Fibroblast of mammary gland (primary cell): ENCODE measurements at regions not wholly inside any gene's neighbourhood (a gene's known extent, or its start where the extent isn't known, plus 50 kb on each side); places are given as distances from the start of the nearest gene placed in this dataset.
"Not testable (repeated sequence)": the region's sequence is repeated elsewhere in the genome, so short reads cannot be mapped to it uniquely, and the experiment has no call there.

Experiments used
- DNase-seq: peaks from one replicate; pipeline ENCODE4 v3.0.0-alpha.2; 2010; ENCODE audit warnings: low read depth
- H3K4me3 ChIP-seq: 2 replicates; pipeline ENCODE4 v1.5.1; 2011; ENCODE audit warnings: low read depth, mild to moderate bottlenecking, low read length, moderate library complexity; ENCODE audit not compliant: control insufficient read depth
- CTCF ChIP-seq: conservative IDR thresholded peaks from 2 replicates; pipeline ENCODE4 v1.5.1; 2011; ENCODE audit warnings: low read depth, low read length, inconsistent platforms; ENCODE audit not compliant: control insufficient read depth, insufficient read depth

GRCh38 chr6:167226383-167226685, 64.8 kb upstream of the UNC93A start:
- no peak for TF ChIP-seq CTCF
- DNase-seq, result no peak
- H3K4me3 ChIP-seq, result no peak overlapping the region

DNA sequence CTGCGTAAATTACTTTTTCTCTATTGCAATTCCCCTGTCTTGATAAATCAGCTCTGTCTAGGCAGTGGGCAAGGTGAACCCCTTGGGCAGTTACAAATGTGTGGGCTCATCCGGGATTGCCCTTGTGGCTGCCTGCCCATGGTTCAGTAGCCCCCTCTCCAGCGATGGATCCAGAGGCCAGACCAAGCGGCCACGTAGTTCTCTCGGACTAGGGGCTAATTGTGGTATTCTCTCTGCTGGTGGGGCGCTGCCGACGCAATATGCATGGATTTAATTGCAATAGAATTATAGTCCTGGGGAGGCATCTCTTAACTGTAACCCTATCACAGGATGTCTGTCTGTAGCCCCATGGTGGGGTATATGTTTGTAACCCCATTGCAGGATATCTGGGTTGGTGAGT, 64.3 kb upstream of the UNC93A start:
- no peak for DNase-seq
- TF ChIP-seq CTCF, result no peak
- no peak overlapping the region for H3K4me3 ChIP-seq

- no peak for TF ChIP-seq CTCF
- H3K4me3 ChIP-seq, result no peak overlapping the region
- DNase-seq, result no peak
Measured at GRCh38 chr6:167227984-167228383, 63.1 kb upstream of the UNC93A start.

- H3K4me3 ChIP-seq, result no peak overlapping the region
- TF ChIP-seq CTCF, result no peak
- no peak for DNase-seq
Measured at GRCh38 chr6:167229586-167229985, 61.5 kb upstream of the UNC93A start.

DNA sequence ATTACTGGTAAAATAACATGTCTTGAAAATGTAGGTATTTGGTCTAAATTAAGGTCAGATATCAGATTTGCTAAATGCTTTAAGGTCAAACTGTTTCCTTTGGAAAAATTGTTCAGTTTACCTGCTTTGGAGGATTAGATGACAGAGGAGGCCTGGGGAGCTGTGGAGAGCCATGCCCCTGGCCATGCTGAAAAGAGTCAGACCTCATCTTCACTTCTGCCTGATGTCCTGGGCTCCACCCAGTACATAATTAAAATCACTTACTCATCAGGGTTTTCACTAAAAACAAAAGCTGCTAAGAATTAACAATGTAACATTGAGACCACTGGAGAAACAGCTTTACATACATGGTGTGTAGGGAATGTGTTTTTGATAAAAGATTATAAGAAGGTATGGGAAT, 60.8 kb upstream of the UNC93A start:
- DNase-seq, result no peak
- no peak overlapping the region for H3K4me3 ChIP-seq
- TF ChIP-seq CTCF, result no peak

DNA sequence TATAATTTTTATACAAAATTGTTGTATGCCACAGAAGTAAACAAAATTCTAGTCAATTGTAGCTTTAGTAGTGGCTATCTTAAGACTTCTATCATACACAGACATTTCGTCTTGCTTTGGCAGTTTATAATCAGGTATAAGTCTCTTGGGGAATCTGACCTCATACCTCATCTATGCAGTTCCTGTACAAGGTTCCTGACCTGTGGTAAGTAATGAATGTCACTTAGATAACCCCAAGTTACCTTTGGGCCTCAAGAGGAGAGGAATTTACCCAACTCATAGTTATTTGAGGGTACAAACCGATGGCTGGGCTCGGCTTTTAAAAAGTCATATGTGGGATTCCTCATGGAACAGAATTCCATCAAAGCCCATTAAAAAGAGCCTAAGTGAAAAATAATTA, 58.8 kb upstream of the UNC93A start:
- no peak overlapping the region for H3K4me3 ChIP-seq
- no peak for TF ChIP-seq CTCF
- DNase-seq, result no peak

- H3K4me3 ChIP-seq, result no peak overlapping the region
- DNase-seq, result no peak
- TF ChIP-seq CTCF, result no peak
Measured at GRCh38 chr6:167233490-167233889, 57.6 kb upstream of the UNC93A start.

DNA sequence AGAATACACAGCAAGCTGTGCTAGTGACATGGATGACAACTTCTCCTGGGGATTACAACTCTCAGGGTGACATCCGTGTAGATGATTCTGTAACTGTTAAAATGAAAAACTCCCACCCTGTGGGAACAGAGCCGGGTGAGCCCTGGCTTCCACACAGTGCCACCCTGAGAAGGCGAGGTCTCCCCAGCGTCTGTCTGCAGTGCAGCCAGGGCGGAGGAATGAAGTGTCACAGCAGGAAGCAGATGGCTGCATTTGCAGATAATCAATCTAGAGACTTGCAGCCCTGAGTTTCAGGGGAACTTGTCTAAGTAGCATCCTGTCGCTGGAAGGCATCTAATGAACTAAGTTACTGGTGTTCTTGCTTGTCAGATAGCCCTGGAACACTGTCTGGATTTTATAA, 56.5 kb upstream of the UNC93A start:
- not testable (repeated sequence) for DNase-seq, H3K4me3 ChIP-seq
